Cardiac septum (tissue), 1 donor: ENCODE measurements at regions not wholly inside any gene's neighbourhood (a gene's known extent, or its start where the extent isn't known, plus 50 kb on each side); places are given as distances from the start of the nearest gene placed in this dataset.
"Not testable (repeated sequence)": the region's sequence is repeated elsewhere in the genome, so short reads cannot be mapped to it uniquely, and the experiment has no call there.

ENCODE experiments used
- DNase-seq: peaks from one replicate; pipeline ENCODE4 v3.0.0-alpha.2; 2020; ENCODE audit warnings: low spot score
- intact Hi-C: fragments of 100-400 bp; cut with DNase I; formaldehyde crosslinking; loops from one replicate; pipeline ENCODE4 v1.14.0; 2022
- donor health status: DM: no; HTN: no; CAD: no.

DNA sequence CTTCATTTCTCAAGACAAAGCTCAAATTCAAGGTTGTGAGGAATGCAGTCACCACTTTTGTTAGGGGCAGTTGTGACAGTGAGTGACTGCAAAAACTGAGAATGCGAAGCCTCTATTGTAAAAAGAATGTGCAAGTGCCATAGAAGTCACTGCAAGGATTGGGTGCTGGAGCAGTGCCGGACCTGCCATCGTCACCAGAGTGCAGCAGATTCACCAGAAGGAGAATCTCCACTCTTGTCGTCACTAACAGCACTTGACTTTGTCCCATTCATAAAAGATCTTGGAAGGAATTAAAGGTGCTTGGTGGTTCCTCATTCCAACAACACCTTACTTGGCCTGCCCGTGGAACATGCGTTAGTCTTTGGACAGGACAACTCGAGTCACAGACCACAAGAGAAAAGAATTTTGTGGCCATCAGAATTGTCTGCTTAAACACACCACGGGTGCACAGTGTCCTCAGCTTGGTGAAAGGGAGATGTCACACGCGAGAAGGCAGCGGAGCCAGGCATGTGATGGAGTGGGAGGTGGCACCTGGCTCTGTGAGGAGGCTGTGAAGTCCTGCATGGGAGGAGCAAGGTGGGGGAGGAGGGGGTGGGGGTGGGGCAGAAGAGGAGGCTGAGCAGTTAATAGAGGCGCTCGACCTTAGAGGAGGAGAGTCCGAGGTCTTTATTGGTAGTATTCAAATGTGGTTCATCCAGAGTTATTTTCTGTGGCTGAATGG, 100.9 kb upstream of the SPDYE9 start:
- intact Hi-C loops, result not testable (repeated sequence)

DNA sequence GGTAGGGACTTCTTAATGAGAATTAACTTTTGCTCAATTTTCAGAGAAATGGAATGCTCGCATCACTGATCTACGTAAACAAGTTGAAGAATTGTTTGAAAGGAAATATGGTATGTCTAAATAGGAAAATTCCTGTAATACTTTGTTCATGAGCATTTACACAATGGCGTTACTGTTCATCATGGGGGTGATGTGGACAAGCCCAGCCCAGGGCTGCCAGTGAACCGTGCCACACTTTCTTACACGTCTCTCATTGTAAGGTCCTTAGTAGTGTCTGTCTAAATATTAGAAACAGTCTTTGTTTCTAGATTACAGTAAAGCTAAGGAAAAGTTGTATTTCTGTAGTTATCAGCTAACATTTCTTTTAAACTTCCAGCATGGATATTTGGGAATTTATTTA, 91.0 kb upstream of the SPDYE9 start:
- intact Hi-C loops, DNase-seq: not testable (repeated sequence)

More for the DNA sequence above, 100.9 kb upstream of the SPDYE9 start:
- not testable (repeated sequence) for DNase-seq

DNA sequence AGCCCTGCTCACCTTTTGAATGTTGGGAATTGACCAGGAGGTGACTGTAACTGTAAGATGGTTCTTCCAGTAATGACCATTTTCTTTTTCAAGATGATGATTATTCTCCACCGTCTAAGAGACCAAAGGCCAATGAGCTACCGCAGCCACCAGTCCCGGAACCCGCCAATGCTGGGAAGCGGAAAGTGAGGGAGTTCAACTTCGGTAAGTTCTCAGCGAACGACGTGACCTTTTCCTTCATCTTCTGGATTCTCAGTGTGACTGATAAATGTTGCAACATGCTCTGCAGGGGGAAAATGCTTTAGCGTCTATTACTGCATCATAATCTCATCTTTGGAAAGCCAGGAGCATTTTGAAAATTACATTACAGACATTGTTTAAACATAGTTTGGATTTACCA, 89.5 kb upstream of the SPDYE9 start:
- intact Hi-C loops, DNase-seq: not testable (repeated sequence)

DNA sequence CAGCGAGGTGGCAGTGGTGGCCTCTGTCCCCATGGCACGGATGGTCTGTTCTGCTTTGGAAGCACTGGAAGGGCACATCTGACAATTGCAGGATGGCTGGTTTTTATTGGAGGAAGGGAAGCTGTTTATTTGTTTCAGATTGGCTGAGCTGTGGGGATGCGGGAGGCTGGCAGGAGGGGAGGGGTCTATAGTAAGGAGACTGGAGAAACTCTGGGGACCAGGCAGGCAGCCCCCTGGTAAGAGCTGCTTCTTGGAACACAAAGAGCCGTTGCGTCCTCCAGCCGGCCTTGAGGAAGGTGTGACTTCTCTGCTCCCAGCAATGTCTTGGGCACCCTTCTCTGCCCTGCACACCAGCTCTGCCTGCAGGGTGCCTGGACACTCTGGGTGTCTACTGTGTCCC, 85.1 kb upstream of the SPDYE9 start:
- peak; percentile 15 for DNase-seq

DNA sequence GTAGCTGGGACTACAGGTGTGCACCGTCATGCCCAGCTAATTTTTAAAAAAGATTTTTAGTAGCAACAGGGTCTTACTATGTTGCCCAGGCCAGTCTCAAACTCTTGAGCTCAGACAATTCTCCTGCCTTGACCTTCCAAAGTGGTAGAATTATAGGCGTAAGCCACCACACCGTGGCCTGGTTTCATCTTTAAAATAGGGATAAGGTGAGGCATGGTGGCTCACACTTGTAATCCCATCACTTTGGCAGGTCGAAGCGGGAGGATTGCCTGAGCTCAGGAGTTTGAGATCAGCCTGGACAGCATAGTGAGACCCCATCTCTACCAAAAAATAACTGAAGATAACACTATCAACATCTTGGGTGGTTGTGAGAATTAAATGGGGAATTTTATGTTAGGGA, 84.6 kb upstream of the SPDYE9 start:
- intact Hi-C loops, DNase-seq: not testable (repeated sequence)

More for the DNA sequence above, 85.1 kb upstream of the SPDYE9 start:
- intact Hi-C loops, result not testable (repeated sequence)

DNA sequence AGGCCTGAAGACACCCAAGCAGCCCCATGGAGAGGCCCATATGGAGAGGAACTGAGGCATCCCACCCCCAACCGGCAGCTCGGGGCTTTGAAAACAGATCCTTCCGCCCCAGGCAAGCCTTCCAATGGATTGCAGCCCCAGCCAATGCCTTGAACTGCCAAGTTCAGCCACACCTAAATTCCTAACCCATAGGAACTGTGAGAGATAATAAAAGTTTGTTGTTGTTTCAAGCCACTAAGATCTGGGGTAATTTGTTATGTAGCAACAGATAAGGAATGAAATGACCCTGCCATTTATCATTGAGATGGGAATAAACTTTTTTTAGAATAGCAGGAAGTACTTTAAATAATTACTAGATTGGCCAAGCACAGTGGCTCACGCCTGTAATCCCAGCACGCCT, 80.3 kb upstream of the SPDYE9 start:
- intact Hi-C loops, DNase-seq: not testable (repeated sequence)

DNA sequence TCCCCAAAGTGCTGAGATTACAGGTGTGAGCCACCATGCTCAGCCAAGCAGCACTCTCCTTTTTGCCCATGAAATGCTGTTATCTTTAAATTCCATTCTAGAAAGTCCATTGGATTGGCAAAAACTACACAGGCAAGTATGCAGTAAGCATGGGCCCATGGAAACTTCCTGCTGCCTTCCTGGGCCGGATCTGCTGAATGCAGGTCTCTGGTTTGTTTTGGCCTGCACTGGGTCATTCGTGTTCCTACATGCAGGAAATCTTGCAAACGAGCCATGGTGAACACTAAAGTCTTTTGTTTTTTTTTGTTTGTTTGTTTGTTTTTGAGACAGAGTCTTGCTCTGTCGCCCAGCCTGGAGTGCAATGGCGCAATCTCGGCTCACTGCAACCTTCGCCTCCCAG, 76.8 kb upstream of the SPDYE9 start:
- intact Hi-C loops, DNase-seq: not testable (repeated sequence)

DNA sequence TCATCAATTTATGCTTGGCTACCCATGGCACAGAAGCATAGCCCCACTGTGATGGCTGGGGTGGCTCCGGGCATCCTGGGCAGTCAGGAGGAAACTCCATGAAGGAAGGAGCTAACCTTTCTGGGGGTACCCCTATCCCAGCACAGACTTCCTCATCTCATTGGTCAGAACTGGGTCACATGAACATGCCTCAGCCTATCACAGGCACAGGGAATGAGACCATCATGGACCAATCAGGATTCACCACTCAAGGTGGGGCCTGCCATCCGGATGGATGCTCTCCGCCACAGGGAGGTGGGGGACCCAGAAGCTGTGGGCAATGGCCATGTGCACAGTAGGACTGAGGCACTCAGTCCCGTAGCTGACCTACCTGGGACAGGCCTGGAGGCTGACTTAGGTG, 75.9 kb upstream of the SPDYE9 start:
- DNase-seq, intact Hi-C loops: not testable (repeated sequence)

DNA sequence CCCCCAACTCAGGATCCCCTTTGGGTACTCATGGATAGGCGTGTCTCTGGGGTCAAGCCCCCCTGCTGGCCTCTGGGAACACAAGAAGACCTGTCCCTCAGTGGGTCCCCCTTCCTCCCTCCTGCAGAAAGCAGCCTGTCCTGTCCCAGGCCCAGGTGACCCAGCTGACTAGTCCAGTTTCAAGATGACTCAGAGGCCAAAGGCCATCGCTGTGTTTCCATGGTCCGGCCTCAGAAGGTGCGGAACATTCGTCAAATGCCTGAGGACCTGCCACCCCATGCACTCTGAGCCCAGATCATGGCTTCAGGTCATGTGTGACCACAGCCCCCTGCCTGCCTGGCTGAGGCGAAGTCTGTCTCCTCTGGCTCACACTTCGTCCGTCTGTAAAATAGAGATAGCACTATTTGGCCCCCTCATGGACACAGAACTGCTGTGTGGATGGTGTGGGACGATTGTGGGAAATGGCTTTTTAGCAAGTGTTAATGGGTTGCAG, 71.4 kb upstream of the SPDYE9 start:
- DNase-seq, intact Hi-C loops: not testable (repeated sequence)

DNA sequence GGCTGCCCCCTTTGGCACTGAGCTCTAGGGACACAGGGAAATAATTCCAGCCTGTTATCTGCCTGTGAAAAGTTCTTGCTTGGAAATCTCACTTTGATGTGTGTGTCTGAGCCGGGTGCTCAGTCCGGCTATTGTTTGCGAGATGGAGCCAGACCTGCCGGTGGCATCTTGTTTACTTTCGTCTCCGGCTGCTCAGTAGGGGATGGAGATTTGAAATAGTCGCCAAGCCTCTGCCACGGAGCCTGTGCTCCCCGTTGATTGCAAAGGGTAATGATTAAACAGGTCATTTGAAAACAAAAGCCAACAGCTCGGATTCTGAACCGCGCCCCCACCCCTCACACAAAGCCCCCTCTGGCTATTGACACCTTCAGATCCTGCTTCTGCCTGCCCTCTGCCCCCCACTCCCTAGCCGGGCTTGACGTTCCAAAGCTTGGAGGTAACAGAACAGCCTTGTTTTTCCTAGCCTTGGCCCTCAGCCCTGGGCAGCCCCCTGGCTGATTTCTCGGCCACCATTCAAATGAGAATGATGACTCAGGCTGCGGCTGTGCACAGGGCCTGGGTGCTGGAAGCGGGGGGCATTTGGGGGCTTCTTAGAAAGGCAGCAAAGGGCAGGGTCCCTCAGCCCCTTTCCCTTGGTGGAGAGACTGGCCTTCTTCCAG, 70.8 kb upstream of the SPDYE9 start:
- DNase-seq, intact Hi-C loops: not testable (repeated sequence)

DNA sequence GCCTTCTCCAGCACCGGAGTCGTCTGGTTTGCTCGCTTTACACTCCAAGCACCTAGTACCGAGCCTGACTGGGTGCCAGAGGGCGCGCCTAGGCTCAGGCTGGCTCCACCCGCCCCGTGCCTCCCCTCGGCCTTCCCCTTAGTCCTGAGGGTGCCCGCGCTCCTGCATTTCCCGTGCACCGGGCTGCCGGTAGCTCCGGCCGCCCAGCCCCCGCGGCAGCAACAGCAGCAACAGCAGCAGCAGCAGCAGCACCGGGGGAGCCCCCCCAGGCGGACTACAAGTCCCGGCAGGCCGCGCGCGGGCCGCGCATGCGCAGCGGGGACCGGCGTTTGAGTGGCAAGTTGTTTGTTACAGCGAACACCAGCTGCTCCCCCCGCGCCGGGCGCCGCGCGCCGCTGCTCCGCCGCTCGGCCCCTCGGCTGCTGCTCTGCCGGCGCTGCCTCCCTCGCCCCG, 68.8 kb upstream of the SPDYE9 start:
- intact Hi-C loops, result not testable (repeated sequence)
- DNase-seq, result peak; percentile 93

DNA sequence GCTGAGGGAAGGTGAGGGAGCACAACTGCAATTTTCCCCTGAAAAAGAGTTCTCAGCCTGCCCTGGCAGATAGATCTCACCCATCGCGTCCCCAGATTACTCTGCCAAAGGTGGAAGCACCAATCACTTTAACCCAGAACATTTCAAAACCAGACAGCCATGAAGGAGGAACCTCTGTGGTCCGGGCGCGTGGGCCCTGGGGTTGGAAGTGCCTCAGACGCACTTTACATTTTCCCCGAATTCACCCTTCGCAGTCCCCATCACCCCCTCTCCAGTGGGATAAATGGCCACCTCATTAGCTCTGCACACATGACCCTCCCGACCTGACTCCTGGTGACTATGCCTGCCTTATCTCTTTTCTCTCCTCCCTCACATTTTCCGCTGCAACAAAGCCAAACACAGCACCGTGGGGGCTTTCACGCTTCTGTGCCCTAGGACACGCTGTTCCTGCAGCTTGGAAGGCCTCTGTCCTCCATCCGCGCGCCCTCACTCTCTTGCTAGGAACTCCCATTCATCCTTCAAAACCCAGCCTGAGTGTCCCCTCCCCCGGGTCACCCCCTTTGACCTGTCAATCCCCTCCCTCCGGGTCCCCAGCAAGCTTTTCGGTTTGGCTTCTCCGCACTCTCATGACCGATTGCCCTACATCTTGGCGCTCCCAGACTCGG, 68.2 kb upstream of the SPDYE9 start:
- DNase-seq, intact Hi-C loops: not testable (repeated sequence)

DNA sequence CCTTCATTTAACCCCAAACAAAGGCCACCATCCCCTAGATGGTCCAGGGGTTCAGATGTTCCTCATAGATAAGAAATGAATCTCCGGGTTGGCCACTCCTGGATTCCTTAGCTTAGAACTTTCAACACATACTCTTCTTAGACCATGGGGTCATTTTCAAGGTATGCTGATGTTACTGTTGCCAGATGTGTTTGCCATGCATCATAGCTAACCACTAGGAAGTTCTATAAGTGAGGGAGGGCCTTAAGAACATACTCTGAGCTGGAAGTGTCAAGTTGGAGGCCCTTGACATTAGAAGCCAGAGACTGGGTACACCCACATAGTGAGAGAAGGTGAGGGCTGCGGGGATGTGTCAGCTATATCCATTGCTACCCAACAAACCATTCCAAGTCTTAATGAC, 62.7 kb upstream of the SPDYE9 start:
- intact Hi-C loops, DNase-seq: not testable (repeated sequence)

DNA sequence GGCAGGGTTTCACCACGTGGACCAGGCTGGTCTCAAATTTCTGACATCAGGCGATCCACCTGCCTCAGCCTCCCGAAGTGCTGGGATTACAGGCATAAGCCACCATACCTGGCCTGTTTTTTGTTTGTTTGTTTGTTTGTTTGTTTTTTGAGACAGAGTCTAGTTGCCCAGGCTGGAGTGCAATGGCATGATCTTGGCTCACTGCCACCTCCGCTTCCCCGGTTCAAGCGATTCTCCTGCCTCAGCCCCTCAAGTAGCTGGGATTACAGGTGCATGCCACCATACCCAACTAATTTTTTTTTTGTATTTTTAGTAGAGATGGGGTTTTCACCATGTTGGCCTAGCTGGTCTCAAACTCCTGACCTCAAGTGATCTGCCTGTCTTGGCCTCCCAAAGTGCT, 61.8 kb upstream of the SPDYE9 start:
- intact Hi-C loops, DNase-seq: not testable (repeated sequence)

DNA sequence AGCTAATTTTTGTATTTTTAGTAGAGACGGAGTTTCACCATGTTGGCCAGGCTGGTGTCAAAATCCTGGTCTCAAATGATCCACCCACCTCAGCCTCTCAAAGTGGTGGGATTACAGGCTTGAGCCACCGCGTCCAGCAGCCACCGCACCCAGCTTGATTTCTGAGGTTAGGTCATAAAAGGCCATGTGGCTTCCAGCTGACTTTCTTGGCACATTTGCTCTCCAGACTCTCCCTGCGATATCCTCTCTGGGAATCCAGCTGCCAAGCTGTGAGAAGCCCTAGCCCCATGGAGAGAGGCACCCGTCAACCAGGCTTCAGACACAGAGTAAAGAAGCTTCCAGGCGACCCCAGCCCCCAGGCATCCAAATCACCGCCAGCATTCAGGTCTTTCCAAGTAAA, 58.2 kb upstream of the SPDYE9 start:
- intact Hi-C loops, DNase-seq: not testable (repeated sequence)

DNA sequence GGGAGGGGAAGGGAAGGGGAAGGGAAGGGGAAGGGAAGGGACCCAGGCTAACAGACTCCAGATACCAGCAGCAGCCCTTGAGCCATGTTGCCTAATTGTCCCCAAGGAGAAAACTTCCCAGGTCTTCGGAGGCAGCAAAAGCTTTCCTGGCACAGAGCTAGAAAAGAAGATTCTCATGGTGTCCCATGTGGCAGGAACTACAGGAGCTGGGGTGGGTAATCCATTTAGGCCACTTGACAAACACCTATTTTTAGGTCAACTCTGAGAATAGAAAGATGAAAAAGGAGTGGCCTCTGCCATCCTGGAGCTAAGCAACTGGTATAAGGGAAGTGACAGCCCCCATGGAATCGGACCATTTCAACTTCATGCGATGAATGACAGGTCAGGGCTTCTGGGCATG, 52.1 kb upstream of the SPDYE9 start:
- DNase-seq, intact Hi-C loops: not testable (repeated sequence)
